Hepatic stellate cell (primary cell): ENCODE measurements at regions not wholly inside any gene's neighbourhood (a gene's known extent, or its start where the extent isn't known, plus 50 kb on each side); places are given as distances from the start of the nearest gene placed in this dataset.

Experiments
- DNase-seq: peaks from one replicate; pipeline ENCODE4 v3.0.0; 2011; ENCODE audit warnings: low spot score

DNA sequence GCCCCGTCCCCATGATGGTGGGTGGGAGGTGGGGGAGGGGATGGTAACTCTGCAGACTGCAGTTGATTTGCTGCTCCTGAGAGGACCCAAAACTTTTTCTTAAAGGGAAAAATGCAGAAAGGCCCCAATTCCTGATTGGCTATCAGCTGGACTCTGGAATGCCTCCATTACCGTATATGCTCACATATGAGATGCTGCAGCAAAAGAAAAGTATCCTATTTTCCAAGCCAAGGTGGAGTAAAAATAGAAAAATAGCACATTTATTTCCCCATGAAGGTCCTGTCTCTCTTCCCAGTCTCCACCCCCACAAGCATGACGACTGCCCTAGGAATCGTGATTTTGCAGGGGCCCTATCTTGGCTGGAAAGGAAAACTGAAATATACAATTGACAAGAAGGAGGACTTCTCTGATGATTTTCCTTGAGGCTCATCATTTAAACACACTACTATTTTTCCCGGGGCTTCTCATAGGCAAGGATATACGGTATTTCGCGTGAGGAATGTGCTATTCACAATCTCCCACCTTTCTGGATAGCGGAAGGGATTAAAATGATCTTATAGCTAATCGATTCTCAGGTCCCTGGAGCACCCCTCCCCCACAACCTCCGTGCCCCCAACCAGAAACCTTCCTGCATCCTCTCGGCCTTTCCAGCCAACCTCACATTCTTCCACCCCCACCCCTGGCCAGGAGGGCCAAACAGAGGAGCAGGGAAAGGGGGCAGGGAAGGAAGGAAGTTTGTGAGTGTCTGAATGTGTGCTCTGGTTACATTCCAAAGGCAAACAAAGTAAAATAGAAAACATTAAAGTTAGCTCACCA, 138.9 kb upstream of the CCND2 start:
- DNase-seq, result no peak

DNA sequence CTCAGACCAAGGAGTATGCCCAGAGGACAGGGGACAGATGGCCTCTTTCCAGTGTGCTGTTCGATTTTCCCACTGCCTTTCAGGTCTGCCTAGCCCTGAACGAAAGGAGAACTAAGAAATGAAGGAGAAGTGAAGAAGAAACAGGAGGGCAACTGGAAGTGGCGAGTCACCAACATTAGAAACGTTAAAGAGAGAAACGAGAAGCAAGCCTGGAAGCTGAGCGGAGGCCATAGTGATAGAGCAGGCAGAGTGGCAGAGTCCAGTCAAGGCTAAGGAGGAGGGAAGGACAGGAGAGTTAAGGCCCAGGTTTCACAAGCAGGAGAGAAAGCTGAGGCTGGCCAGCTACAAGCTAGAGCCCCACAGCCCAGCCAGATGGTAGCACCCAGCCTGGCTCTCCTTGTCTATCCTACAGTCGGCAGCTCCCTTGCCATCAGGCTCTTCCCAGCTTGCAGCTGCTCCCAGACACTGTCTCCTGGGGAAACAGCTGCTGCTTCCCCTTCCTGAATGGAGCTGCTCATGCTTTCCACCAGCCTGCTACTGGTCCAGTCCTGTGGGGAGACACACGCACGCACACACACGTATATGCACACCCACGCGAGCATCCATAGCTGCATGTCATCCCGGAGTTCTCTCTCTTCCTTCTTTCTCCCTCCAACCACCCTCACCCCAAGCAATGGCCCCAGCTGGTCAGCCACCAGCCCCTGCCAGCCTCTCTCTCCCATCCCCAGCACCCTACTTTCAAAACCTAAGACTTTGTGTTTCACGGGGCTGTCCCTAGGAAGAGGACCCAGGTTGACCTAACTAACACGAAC, 139.7 kb upstream of the CCND2 start:
- no peak for DNase-seq

DNA sequence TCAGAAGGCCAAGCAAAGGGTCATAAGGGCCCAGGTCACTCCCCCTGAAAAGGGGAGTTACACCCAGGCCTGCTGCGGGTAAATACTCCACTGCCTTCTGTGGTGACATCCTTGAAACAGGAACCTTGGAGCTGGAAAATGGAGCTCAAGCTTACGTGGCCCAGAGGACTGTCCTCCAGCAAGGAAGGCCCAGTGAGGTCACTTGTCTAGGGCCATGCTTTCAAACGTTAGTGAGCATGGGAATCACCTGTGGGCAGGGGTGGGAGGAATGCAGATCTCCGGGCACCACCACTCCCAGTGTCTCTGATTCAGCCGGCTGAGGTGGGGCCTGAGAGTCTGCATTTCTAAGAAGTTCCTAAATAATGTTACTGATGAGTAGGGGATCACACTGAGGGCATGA, 140.5 kb upstream of the CCND2 start:
- no peak for DNase-seq

DNA sequence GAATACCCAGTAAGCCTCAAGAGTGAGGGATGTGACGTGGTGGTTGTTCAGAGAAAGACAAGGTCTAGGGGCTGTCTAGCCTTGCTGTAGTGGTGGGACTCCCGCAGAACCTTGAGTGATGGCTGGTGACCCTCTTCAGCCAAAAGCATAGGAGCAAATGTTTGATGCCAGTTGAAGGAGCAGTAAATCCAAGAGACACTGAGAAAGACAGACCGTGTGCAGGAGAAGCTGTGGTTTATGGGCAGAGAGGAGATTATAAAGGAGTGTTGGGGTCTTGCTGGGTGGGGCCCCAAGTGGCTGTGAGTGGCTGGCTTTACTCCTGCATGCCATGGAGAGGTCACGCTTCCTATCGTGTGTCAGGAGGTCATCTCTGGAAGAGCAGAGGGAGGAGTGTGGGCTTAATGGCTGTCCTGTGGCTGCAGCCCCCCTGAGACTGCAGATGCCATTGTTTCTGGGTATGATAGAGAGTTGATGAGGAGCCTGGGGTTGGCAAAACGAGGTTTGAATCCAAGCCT, 152.0 kb upstream of the CCND2 start:
- no peak for DNase-seq

DNA sequence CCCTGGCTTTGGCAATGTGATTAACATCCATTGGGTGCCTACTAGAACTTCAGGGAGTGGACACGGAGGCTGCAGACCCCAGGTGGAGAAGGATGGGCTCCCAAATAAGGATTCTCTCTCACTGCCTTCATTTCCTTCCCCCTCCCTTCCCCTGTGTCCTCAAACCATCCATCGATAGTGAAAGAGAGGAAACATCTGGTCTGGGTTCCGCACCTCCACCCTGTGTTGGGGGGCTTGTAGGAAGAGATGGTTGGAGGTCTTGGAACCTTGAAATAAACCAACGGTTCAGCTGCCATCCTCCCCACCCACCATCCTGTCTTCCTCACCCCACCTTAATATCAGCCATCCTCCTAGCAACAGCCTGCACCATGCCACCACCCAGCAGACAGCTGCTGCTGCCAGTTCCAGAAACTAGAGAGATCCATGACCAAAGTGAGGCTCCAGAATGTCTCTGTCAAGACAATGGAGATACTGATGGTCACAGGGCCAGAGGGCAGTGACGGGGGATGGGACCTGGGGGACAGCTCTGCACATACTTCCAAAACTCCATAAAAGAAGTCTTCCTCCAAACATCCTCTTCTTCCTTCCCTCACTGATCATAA, 153.1 kb upstream of the CCND2 start:
- DNase-seq, result no peak

DNA sequence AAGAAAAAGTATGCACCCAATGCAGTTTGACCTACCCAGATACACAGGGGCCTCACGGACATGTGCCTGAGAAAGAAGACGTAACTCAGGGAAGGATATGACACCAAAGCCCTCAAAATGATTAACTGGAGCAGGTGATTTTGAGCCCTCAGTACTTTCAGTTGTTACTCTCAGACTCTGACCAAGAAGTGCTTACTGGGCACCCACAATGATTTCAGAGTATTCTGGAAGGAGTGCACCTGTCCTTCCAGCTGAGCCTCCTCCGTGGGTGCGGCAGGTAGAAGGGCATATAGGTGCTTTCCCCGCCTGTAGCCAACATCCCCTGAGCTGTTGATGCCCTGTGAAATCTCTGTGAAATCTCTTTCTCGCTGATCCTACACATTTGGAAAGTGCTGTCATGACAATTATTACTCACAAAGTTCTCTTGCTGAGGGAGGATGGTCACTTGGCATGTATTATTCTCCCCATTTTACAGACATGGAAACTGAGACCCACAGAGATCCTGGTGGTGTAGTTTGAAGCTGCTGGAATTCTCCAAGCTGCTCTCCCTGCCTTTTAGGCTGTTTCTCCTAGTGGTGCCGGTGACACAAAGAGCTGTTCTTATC, 154.3 kb upstream of the CCND2 start:
- DNase-seq, result no peak

DNA sequence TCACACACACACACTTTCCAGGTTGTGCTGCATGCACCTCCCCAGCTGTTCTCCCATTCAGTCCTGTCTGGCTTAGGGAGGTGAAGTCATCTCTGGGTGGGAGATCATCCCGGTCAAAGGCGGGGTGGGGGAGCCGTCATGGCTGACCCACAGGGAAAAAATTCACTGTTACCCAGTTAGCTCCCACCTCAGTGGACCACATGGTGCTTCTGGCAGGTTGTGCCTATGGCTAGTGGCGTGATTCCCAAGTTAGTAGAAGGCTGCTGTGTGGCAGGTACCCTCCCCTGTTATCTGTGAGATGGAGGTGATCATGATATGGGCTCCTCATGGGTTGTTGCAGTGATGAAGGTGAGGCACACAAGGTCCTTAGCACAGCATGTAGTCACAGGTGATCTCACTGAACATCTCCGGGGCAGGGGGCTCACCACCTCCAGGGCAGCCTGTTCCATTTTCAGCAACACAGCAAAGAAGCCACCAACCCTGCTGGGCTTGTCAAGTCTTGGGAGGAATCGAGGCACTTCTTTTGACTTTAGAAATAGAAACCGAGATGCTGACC, 154.9 kb upstream of the CCND2 start:
- DNase-seq, result no peak

DNA sequence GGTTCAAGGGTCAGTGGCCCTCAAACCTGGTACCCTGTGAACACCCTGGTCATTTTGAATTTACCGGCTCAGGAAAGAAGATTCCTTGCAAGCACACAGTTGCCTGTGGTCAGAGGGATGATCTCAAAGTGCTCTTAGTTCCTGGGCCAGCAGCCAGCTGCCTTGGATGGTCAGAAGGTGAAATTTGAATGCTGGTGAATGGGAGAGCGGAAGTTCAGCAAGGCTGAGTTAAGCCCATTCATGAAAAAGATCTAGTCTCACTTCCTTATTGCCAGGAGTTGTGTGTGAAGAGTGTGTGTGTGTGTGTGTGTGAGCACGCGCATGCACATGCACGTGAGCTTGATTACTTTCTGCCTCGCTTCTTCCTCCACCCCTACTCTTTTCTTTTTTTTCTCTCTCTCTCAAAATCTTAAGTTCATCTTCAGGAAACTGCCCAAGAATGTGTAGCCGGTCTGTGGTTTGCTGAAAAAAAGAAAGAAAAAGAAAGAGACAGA, 155.5 kb upstream of the CCND2 start:
- DNase-seq, result no peak

DNA sequence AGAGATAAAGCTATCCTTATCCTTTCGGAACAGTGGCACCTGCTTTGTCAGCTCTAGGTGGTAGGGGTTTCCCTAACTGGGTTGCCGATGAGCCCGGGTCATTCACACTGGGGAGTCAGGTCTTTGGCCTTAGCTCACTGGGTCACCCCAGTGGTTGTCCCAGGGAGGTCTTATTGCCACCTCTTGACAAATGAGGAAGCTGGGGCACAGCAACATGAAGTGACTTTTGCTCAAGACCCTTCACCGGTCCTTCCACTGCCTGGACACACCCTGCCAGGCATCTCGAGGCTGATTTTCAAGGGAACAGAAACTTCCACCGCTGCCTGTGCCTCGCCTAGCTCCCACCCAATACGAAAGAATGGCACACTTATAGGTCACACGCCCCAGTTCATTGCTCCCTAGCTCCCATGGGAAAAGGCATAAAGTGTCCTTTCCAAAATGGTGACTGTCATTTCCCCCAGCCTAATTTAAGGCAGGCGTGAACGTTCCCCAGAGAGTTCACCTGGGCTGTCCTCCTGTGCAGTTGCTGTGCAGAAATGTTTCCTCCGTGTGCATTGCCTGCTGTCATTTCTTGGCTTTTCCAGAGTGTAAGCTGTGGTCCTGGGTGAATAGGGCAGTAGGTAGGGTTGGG, 156.1 kb upstream of the CCND2 start:
- DNase-seq, result no peak

DNA sequence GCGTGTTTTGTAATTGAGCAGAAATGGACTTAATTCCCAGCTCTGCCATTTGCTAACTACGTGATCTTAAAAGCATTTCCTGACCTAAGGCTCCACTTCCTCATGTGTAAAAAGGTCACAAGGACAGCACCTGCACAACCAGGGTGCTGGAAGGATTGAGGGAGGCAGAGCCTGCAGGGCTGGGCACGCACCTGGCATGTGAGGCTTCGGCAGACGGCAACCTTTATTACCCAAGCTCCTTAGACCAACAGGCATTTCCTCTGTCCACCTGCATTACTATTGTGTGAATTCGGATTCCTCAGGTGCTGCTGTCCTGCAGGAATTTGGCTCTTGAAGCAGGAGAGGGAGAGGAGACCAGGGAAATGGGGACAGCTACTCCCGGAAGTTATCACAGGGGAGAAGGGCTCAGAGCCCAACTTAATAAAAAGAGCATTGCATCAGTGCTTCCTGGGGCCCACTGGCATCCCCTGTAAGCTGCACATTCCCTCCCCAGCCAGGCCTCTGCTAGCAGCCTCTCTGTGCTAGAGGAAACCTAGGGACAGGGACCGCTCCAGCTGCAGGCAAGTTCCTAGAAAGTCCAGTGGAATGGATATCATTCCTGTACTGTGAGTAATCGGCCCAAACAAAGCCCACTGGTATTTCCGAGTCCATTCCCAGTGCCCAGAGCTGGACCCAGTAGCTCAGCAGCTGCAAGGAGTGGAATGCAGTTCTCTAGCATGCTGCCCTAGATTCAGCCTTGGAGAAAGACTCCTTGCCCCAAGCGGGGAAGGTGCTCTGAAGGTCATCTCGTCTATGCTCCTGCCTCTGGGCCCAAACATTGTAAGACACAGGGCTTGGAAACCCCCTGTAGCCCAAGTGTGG, 157.1 kb upstream of the CCND2 start:
- DNase-seq, result peak; percentile 53

DNA sequence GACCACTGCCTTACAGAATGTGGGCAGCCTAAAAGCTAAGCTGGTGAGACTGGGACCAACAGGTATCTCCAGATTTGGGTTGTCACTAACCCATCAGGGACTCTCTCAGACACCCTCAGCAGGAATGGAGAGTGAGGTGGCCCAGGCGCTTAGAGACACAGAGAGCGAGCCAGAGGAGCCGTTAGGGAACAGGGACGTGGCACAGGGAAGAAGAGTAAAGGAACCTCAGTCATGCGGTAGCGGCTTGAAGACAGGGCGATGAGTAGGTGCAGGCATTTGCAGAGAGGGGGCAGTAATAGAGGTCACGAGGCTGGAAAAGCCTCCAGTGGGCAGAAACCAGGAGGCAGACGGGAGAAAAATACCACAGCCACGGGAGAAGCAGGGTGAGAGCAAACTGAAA, 158.0 kb upstream of the CCND2 start:
- no peak for DNase-seq

DNA sequence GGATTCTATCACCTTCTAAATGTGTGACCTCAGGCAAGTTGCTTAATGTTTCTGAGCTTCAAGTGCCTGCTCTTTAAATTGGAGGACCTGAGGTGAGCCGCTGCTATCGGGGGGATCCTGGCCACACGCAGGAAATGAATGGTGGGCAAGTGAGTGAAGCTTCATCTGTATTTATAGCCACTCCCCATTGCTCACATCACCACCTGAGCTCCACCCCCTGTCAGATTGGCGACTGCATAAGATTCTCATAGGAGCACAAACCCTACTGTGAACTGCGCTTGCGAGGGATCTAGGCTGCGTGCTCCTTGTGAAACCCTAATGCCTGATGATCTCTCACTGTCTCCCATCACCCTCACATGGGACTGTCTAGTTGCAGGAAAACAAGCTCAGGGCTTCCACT, 158.6 kb upstream of the CCND2 start:
- DNase-seq, result no peak

DNA sequence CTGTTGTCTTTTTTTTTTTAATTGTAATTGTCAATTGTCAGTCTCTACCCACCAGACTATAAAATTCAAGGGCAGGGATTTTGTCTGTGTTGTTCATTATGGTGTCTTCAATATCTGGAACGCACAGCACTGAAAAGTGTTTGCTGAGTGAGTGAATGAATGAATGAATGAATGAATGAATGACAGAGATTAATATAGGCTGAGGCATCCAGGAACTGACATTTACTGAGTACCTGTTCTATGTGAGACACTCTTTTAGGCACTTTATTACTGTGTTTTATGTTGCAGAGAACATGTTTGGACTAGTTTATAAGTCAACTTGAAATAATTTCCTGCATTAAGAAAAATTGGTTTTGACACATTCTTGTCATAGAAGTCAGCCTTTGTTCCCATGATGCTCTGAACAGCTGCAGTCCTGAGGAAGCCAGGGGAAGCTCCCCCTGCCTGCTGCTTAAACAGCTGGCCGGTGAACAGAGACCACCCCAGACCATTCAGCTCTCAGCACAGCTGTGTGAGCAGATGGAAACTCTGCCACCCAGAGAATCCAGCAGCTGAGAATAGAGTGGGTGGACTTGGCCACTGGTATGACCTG, 160.7 kb upstream of the CCND2 start:
- no peak for DNase-seq

DNA sequence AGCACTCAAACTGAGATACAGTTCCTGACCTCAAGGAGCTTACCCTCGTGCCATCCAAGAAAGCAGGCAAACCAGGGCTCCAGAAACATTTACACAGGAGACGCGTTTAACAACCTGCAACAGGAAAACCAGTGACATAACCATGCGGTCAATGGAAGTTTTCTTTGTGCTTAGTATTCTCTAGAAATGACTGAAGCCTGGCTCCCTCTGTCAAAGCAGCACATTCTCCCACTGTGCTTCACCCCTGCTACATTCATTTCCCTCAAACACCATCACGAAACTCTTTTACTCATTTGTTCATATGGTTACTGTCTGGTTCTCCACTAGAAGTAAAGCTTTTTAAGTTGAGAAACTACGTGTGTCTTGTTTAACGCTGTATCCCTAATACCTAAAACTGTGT, 161.3 kb upstream of the CCND2 start:
- DNase-seq, result no peak

DNA sequence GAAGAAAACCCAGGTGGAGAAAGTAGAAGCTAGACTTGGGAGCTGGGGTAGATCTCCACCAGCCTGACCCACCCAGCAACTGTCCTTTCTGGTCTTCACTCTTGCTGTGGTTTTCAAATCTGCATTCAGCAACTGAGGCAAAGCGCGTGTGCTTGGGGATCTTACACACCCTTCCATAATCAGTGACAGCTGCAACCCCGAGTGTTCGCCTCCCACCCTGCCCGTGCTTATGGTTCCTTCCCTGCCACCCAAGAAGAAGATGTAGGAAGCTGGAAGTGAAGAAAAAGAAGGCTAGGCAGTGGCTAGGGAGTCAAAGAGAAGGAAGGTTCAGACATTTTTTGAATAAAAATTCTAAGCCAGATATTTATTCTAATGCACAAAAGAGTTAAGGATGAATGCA, 162.6 kb upstream of the CCND2 start:
- no peak for DNase-seq

DNA sequence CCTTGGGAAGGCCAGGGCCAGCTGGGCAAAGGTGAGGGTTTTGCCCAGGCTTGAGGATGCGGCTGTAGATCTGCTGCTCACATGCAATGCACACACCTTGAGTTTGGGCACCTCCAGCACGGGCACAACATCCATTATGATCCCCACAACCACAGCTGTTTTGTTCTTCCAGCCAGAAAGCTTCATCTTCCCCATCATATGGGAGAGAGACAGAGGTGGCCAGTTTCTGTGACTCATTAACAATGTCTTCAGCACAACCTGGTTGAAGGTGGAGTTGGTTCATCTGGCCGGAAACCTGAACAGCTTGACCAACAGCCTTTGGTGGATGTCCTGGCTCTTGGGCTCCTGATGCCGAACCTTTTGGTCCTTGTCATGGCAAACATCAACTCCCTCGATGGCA, 163.7 kb upstream of the CCND2 start:
- DNase-seq, result no peak

DNA sequence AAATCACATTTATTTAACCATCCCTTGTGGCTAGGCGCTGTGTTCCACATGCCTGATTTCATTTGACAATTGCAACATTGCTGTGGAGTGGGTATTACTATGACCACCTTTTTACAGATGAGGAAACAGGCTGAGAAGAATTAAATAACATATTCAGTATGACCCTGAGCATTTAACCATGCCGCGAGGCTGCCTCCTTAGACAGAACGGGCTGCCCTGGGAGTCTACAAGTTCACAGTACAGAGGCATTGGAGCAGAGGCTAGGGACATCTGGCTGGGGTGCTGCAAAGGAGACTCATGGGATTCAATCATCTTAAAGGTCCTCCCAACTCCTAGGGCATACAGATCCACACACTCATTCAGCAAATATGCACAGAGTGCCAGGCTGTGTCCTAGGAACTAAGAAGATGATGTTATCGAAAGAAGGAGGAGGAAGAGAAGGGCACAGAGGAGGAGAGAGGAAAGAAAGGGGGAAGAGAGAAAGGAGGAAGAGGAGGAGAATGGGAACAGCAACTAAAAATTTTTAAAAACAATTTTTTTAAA, 164.7 kb upstream of the CCND2 start:
- DNase-seq, result no peak

DNA sequence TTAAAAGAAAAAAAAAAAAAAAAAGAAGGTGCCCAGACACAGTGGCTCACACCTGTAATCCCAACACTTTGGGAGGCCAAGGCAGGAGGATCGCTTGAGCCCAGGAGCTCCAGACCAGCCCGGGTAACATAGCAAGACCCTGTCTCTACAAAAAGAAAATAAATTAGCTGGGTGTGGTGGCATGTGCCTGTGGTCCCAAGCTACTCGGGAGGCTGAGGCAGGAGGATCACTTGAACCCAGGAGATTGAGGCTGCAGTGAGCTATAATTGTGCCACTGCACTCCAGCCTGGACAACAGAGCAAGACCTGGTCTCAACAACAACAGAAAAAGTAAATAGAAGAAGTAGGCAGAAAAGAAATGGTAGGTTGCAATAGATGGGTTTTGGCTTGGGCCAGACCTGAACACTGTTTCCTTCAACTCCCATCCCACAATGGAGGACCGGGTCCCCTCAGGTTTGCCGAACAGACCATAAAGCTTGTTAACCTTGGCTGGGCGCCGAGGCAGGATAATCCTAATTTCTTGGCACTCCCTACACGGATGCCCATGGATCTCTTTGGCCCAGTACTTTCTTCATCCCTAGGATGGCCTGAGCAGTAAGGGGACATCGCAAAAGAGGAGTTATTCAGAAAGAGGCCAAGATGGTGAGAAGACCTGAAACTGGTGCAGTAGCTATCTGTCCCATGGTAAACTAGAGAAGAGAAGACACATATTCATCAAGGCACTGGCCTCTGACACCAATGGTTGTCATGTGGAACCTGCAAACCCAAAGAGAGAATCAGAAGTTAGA, 165.5 kb upstream of the CCND2 start:
- no peak for DNase-seq

DNA sequence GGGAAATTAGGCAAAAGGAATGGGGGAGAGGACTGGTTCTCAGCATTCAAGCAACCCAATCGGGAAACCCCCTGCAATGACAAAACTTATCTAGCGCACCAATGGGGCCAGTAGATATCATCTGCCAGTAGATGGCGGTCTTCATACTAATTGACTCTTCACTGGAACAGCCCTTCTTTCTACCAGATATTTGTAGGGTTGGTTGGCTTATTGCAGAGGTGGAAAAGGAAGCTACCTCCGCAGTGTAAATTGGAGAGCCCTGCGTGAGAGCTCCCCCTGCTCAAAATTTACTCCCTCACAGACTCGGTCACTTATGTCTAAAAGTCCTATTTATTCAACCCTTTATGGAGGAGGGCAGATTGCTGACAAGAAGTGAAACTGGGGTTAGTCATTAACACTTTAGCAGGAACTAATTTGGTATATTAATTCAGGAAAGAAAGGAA, 166.1 kb upstream of the CCND2 start:
- peak; percentile 39 for DNase-seq
